ENCODE measurements at regions not wholly inside any gene's neighbourhood (a gene's known extent, or its start where the extent isn't known, plus 50 kb on each side); places are given as distances from the start of the nearest gene placed in this dataset.

GRCh38 chr7:131800531-131800930 lies 244.1 kb upstream of the PODXL start:
- TF ChIP-seq POLR2A (IDR thresholded peaks at IDR 0.05; ENCODE audit: low read depth, low read length) (no peak), POLR2AphosphoS5 (IDR thresholded peaks at IDR 0.05; ENCODE audit: low read depth, low read length) (no peak)
